NB4 (cell line): ENCODE measurements at regions not wholly inside any gene's neighbourhood (a gene's known extent, or its start where the extent isn't known, plus 50 kb on each side); places are given as distances from the start of the nearest gene placed in this dataset.

Experiments
- CTCF ChIP-seq: IDR thresholded peaks from one replicate; pipeline ENCODE4 v1.5.1; 2012; ENCODE audit warnings: low read depth, low read length
- MYC ChIP-seq: IDR thresholded peaks from 2 replicates; pipeline ENCODE4 v1.6.1; 2011; ENCODE audit warnings: low read depth, low read length
- POLR2A ChIP-seq: IDR thresholded peaks from 2 replicates; pipeline ENCODE4 v1.6.1; 2011; ENCODE audit warnings: mild to moderate bottlenecking; ENCODE audit not compliant: insufficient read length; ENCODE audit errors: extremely low read depth

DNA sequence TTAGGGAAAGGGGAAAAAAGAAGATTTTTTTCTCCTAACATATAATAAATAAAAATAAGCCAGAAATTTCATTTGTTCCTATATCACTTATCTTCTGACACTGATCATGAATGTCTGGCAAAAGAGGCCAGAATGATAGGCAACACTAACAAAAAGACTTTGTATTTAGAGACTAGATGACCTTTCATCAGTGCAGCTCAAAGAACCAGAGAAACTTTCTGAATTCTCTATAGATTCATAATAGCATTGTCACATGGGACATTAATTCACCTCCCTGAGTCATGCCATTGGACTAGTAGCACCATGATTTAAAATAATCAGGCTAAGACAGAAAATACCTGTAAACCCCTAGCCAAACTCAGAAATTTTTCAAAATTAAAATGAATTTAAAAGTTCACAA, 95.4 kb upstream of the CCDC28A start:
- TF ChIP-seq POLR2A (no peak), CTCF (no peak), MYC (no peak)
